H9 (cell line): ENCODE measurements at regions not wholly inside any gene's neighbourhood (a gene's known extent, or its start where the extent isn't known, plus 50 kb on each side); places are given as distances from the start of the nearest gene placed in this dataset.
"Not testable (repeated sequence)": the region's sequence is repeated elsewhere in the genome, so short reads cannot be mapped to it uniquely, and the experiment has no call there.

Experiments
- DNase-seq: peaks from one replicate; pipeline ENCODE4 v3.0.0-alpha.2; 2017
- H2AFZ ChIP-seq: one replicate; pipeline ENCODE4 v1.6.1; 2013; ENCODE audit warnings: mild to moderate bottlenecking, low read length, control low read depth, moderate library complexity
- H2AK5ac ChIP-seq: 2 replicates; pipeline ENCODE4 v1.6.1; 2013; ENCODE audit warnings: low read length, control low read depth, mixed read lengths; ENCODE audit not compliant: insufficient read length
- H2BK120ac ChIP-seq: one replicate; pipeline ENCODE4 v1.6.1; 2013; ENCODE audit warnings: low read depth, mild to moderate bottlenecking, low read length, control low read depth, inconsistent platforms; ENCODE audit not compliant: poor library complexity, severe bottlenecking
- H2BK12ac ChIP-seq: 2 replicates; pipeline ENCODE4 v1.6.1; 2013; ENCODE audit warnings: low read length, control low read depth, mixed read lengths, low read depth; ENCODE audit not compliant: insufficient read length
- H2BK15ac ChIP-seq: 2 replicates; pipeline ENCODE4 v1.6.1; 2013; ENCODE audit warnings: low read depth, low read length, control low read depth
- H2BK20ac ChIP-seq: one replicate; pipeline ENCODE4 v1.6.1; 2013; ENCODE audit warnings: low read depth, mild to moderate bottlenecking, low read length, control low read depth, inconsistent platforms; ENCODE audit not compliant: poor library complexity, severe bottlenecking
- H2BK5ac ChIP-seq: 2 replicates; pipeline ENCODE4 v1.6.1; 2013; ENCODE audit warnings: low read length, control low read depth, mixed read lengths; ENCODE audit not compliant: insufficient read length
- H3K14ac ChIP-seq: 2 replicates; pipeline ENCODE4 v1.6.1; 2013; ENCODE audit warnings: low read length, control low read depth; ENCODE audit not compliant: insufficient read depth
- H3K18ac ChIP-seq: 2 replicates; pipeline ENCODE4 v1.6.1; 2013; ENCODE audit warnings: low read depth, mild to moderate bottlenecking, mixed read lengths, low read length, control low read depth; ENCODE audit not compliant: insufficient read length
- H3K23ac ChIP-seq: 2 replicates; pipeline ENCODE4 v1.6.1; 2013; ENCODE audit warnings: low read length, control low read depth, mixed read lengths, low read depth; ENCODE audit not compliant: insufficient read length
- H3K23me2 ChIP-seq: 2 replicates; pipeline ENCODE4 v1.6.1; 2013; ENCODE audit warnings: low read depth, mild to moderate bottlenecking, mixed read lengths, low read length, control low read depth; ENCODE audit not compliant: insufficient read length, poor library complexity, severe bottlenecking
- H3K27ac ChIP-seq: 2 replicates; pipeline ENCODE4 v1.5.1; 2013; ENCODE audit warnings: low read length, control low read depth, mixed read lengths, low read depth; ENCODE audit not compliant: insufficient read length
- H3K27me3 ChIP-seq: 2 replicates; pipeline ENCODE4 v1.6.1; 2013; ENCODE audit warnings: low read length, control low read depth, inconsistent platforms; ENCODE audit not compliant: insufficient read depth
- H3K4ac ChIP-seq: 2 replicates; pipeline ENCODE4 v1.6.1; 2013; ENCODE audit warnings: low read depth, mild to moderate bottlenecking, control low read depth, inconsistent platforms, low read length, moderate library complexity
- H3K4me1 ChIP-seq: 2 replicates; pipeline ENCODE4 v1.6.1; 2013; ENCODE audit warnings: low read length, control low read depth, inconsistent platforms; ENCODE audit not compliant: insufficient read depth
- H3K4me2 ChIP-seq: 2 replicates; pipeline ENCODE4 v1.6.1; 2013; ENCODE audit warnings: low read length, control low read depth, mixed read lengths; ENCODE audit not compliant: insufficient read length, insufficient read depth
- H3K56ac ChIP-seq: 2 replicates; pipeline ENCODE4 v1.6.1; 2013; ENCODE audit warnings: low read depth, mild to moderate bottlenecking, mixed read lengths, low read length, control low read depth; ENCODE audit not compliant: insufficient read length
- H3K79me1 ChIP-seq: 2 replicates; pipeline ENCODE4 v1.6.1; 2013; ENCODE audit warnings: low read depth, mild to moderate bottlenecking, moderate library complexity, low read length, control low read depth, inconsistent platforms; ENCODE audit not compliant: insufficient read depth, poor library complexity, severe bottlenecking
- H3K79me2 ChIP-seq: 2 replicates; pipeline ENCODE4 v1.6.1; 2013; ENCODE audit warnings: low read length, control low read depth, inconsistent platforms; ENCODE audit not compliant: insufficient read depth
- H3K9ac ChIP-seq: 2 replicates; pipeline ENCODE4 v1.6.1; 2013; ENCODE audit warnings: low read length, control low read depth, mixed read lengths; ENCODE audit not compliant: insufficient read length; ENCODE audit errors: extremely low read depth
- H3K9me3 ChIP-seq: one replicate; pipeline ENCODE4 v1.6.1; 2013; ENCODE audit warnings: low read depth, low read length, inconsistent platforms; ENCODE audit not compliant: control insufficient read depth
- H3T11ph ChIP-seq: one replicate; pipeline ENCODE4 v1.6.1; 2013; ENCODE audit warnings: mild to moderate bottlenecking, low read length, control low read depth, inconsistent platforms
- H4K20me1 ChIP-seq: one replicate; pipeline ENCODE4 v1.6.1; 2013; ENCODE audit not compliant: control insufficient read depth, insufficient read length, insufficient read depth
- H4K5ac ChIP-seq: 2 replicates; pipeline ENCODE4 v1.6.1; 2013; ENCODE audit warnings: low read depth, mild to moderate bottlenecking, mixed read lengths, low read length, control low read depth; ENCODE audit not compliant: insufficient read length
- H4K8ac ChIP-seq: replicated peaks from 2 replicates; pipeline ENCODE4 v1.6.1; 2013; ENCODE audit warnings: low read length, control low read depth, mixed read lengths, low read depth; ENCODE audit not compliant: insufficient read length
- H4K91ac ChIP-seq: 2 replicates; pipeline ENCODE4 v1.6.1; 2013; ENCODE audit warnings: low read depth, mild to moderate bottlenecking, moderate library complexity, mixed read lengths, low read length, control low read depth; ENCODE audit not compliant: insufficient read length
- H3K27ac Mint-ChIP-seq, 3 experiments: 2 replicates in 2 of 3; 3 replicates in 1 of 3; pipeline ENCODE4 v1.8.0; 2020 to 2021; ENCODE audit warnings: mixed read lengths in 3 of 3, mild to moderate bottlenecking in 1 of 3, moderate library complexity in 1 of 3
- H3K27me3 Mint-ChIP-seq: 2 replicates; pipeline ENCODE4 v1.8.0; 2021; ENCODE audit warnings: low read depth, mild to moderate bottlenecking, moderate library complexity, mixed read lengths
- H3K36me3 Mint-ChIP-seq, 3 experiments: 2 replicates in 2 of 3; 3 replicates in 1 of 3; pipeline ENCODE4 v1.8.0; 2020 to 2021; ENCODE audit warnings: low read depth in 3 of 3, mixed read lengths in 3 of 3; ENCODE audit not compliant: insufficient read depth in 1 of 3
- H3K4me1 Mint-ChIP-seq, 2 experiments: 2 replicates each; pipeline ENCODE4 v1.8.0; 2020; ENCODE audit warnings: mixed read lengths in 2 of 2
- H3K4me3 Mint-ChIP-seq, 2 experiments: 2 replicates in 1 of 2; 3 replicates in 1 of 2; pipeline ENCODE4 v1.8.0; 2020 to 2021; ENCODE audit warnings: mild to moderate bottlenecking in 2 of 2, mixed read lengths in 2 of 2, moderate library complexity in 1 of 2
- H3K9me3 Mint-ChIP-seq, 2 experiments: 2 replicates in 1 of 2; 3 replicates in 1 of 2; pipeline ENCODE4 v1.8.0; 2020; ENCODE audit warnings: mild to moderate bottlenecking in 2 of 2, mixed read lengths in 2 of 2, moderate library complexity in 1 of 2
- WGBS: extraction: QIAGEN DNeasy Blood & Tissue Kit; methylation state at CpG from one replicate; pipeline ENCODE4 v1.1.7; 2013; ENCODE audit warnings: missing lambda C conversion rate, low lambda C conversion rate, mixed read lengths; ENCODE audit not compliant: insufficient read length; ENCODE audit errors: extremely low coverage; 5-methylcytosine and 5-hydroxymethylcytosine counted together
- TF ChIP-seq, protein P1 (sequence below): fragments of 200-600 bp; sonication (generic); conservative IDR thresholded peaks from 3 replicates; pipeline ENCODE4 v1.8.0; 2021; ENCODE audit warnings: antibody characterized with exemption, mild to moderate bottlenecking

DNA sequence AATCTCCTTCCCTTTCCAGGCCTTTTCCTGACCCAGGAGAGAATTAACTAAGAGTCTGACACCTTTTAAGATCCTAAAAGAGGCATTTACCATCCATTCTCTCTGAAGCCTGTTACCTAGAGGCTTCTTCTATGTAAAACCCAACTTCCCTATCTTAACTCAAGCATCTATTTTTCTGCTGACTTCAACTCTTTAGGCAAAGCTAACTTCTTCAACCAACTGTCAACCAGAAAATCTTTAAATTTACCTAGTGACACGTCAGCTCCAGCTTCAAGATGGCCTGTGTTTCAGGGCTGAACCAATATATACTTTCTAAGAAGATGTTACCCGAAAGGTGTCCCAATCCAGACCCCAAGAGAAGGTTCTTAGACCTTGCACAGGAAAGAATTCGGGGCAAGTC, 492.3 kb upstream of the AUTS2 start:
- Histone ChIP-seq H3T11ph (no peak overlapping the region), H3K9me3 (no peaks in the 10 kb centered on the region), H3K14ac (no peak overlapping the region), H3K23ac (no peak overlapping the region), H2BK5ac (no peak overlapping the region), H2AK5ac (no peak overlapping the region), H3K23me2 (peaks cover 3% of the 10 kb centered on the region), H3K4me2 (no peak overlapping the region), H4K20me1 (no peaks in the 10 kb centered on the region), H3K79me1 (no peaks in the 10 kb centered on the region), H3K27ac (no peak overlapping the region), H2AFZ (no peak overlapping the region), H2BK20ac (no peak overlapping the region), H2BK12ac (no peak overlapping the region), H2BK15ac (no peak overlapping the region), H3K4ac (no peak overlapping the region), H2BK120ac (no peak overlapping the region), H3K4me1 (peaks cover 22% of the 10 kb centered on the region), H4K5ac (no peak overlapping the region), H3K9ac (no peak overlapping the region), H4K8ac (no peak overlapping the region), H3K79me2 (no peaks in the 10 kb centered on the region), H3K56ac (no peak overlapping the region), H3K18ac (no peak overlapping the region), H4K91ac (no peak overlapping the region), H3K27me3 (no peaks in the 10 kb centered on the region)
- Mint-ChIP-seq H3K27ac (no peak overlapping the region), H3K4me3 (no peak overlapping the region), H3K36me3 (peaks cover 0 to 3% (median 0%) of the 10 kb centered on the region in 3 experiments; a peak in 2 of 7 replicates), H3K27me3 (peaks cover 25% of the 10 kb centered on the region), H3K4me1 (peaks cover 56 to 57% of the 10 kb centered on the region in 2 experiments), H3K9me3 (peaks cover 0 to 2% of the 10 kb centered on the region in 2 experiments; a peak in 1 of 5 replicates)
- WGBS = no CpG with 5 or more reads among the region's 3 CpGs
- no peak for DNase-seq
- TF ChIP-seq, protein P1, sequence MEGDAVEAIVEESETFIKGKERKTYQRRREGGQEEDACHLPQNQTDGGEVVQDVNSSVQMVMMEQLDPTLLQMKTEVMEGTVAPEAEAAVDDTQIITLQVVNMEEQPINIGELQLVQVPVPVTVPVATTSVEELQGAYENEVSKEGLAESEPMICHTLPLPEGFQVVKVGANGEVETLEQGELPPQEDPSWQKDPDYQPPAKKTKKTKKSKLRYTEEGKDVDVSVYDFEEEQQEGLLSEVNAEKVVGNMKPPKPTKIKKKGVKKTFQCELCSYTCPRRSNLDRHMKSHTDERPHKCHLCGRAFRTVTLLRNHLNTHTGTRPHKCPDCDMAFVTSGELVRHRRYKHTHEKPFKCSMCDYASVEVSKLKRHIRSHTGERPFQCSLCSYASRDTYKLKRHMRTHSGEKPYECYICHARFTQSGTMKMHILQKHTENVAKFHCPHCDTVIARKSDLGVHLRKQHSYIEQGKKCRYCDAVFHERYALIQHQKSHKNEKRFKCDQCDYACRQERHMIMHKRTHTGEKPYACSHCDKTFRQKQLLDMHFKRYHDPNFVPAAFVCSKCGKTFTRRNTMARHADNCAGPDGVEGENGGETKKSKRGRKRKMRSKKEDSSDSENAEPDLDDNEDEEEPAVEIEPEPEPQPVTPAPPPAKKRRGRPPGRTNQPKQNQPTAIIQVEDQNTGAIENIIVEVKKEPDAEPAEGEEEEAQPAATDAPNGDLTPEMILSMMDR = no peak

DNA sequence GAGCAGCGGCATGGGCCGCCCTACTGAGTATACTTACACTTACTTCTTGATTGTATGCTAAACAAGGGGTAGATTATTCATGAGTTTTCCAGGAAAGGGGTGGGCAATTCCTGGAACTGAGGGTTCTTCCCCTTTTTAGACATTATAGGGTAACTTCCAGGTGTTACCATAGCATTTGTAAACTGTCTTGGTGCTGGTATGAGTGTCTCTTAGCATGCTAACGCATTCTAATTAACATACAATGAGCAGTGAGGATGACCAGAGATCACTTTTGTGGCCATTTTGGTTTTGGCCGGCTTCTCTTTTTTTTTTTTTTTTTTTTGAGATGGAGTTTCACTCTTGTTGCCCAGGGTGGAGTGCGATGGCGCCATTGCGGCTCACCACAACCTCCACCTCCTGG, 491.8 kb upstream of the AUTS2 start:
- not testable (repeated sequence) for H3K18ac ChIP-seq, H3K79me2 ChIP-seq, H3K4me3 Mint-ChIP-seq, H2BK15ac ChIP-seq, H2AFZ ChIP-seq, H4K20me1 ChIP-seq, H3K14ac ChIP-seq, DNase-seq, H3K9me3 ChIP-seq, H3K23me2 ChIP-seq, H2BK5ac ChIP-seq, H3K23ac ChIP-seq, H3K9me3 Mint-ChIP-seq, H3K27ac ChIP-seq, H2AK5ac ChIP-seq, H3K4ac ChIP-seq, H3T11ph ChIP-seq, H3K27ac Mint-ChIP-seq, H4K5ac ChIP-seq, H2BK12ac ChIP-seq, H4K91ac ChIP-seq, H2BK120ac ChIP-seq, H4K8ac ChIP-seq, H3K4me2 ChIP-seq, H3K36me3 Mint-ChIP-seq, H3K9ac ChIP-seq, H2BK20ac ChIP-seq, H3K27me3 ChIP-seq, H3K56ac ChIP-seq, H3K79me1 ChIP-seq
- peaks cover 22% of the 10 kb centered on the region for H3K4me1 ChIP-seq
- H3K4me1 Mint-ChIP-seq = peaks cover 56 to 57% of the 10 kb centered on the region in 2 experiments
- no CpG with 5 or more reads among the region's 7 CpGs for WGBS
- H3K27me3 Mint-ChIP-seq = peaks cover 24% of the 10 kb centered on the region
